GM19467 (cell line): ENCODE measurements at regions not wholly inside any gene's neighbourhood (a gene's known extent, or its start where the extent isn't known, plus 50 kb on each side); places are given as distances from the start of the nearest gene placed in this dataset.

Experiments used
- ATAC-seq: cut with Tn5 transposase; IDR thresholded peaks from one replicate; pipeline ENCODE4 v1.9.1; 2021; ENCODE audit warnings: mild to moderate bottlenecking, moderate library complexity; ENCODE audit not compliant: unreplicated experiment

DNA sequence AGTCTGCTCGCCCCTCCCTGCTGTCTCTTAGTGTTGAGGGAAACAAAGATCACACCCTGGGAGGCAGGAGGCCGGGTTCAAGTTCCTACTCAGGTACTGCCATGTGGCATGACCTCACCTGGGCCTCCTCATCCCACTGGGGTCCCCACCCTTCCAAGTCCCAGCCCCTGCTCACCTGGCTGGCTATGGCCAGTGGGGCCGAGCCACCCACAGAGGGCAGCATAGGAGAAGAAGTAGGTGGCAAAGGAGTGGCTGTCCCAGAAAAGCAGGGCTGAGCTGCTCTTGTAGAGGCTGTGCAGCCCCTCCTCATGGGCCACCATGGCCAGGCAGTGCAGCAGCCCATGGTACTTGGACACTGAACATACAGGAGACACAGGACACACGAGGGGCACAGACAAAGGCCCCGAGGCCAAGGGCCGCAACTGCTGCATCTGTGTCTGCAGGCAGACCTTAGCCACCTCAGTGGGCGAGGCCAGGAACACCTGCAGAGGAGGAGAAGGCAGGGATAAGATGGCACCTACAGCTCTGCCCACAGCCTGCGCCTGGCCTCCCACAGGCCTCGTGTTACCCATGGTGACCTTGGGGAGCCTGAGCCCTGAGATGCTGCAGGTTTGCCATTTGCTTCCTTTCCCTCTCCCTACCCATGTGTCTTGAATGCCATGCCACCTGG, 50.6 kb upstream of the MPEG1 start:
- ATAC-seq: no peak
